Suprapubic skin (tissue), 4 donors: ENCODE measurements at regions not wholly inside any gene's neighbourhood (a gene's known extent, or its start where the extent isn't known, plus 50 kb on each side); places are given as distances from the start of the nearest gene placed in this dataset.

Experiments used
- CTCF ChIP-seq, 2 donors: fragments of 200-600 bp in 1 of 2; fragments of 450-650 bp in 1 of 2; sonication (generic) in 1 of 2; IDR thresholded peaks; one replicate each; pipeline ENCODE4 v1.5.1; 2016 to 2019; ENCODE audit warnings: antibody characterized with exemption in 2 of 2, mild to moderate bottlenecking in 1 of 2, moderate library complexity in 1 of 2
- POLR2A ChIP-seq, 2 donors: fragments of 450-650 bp; IDR thresholded peaks; one replicate each; pipeline ENCODE4 v1.6.1; 2017; ENCODE audit warnings: antibody characterized with exemption in 2 of 2, mild to moderate bottlenecking in 2 of 2, moderate library complexity in 2 of 2
- POLR2AphosphoS5 ChIP-seq, 3 donors: sonication (generic); formaldehyde crosslinking; IDR thresholded peaks; one replicate each; pipeline ENCODE4 v1.6.1; 2017; ENCODE audit warnings: antibody characterized with exemption in 3 of 3

DNA sequence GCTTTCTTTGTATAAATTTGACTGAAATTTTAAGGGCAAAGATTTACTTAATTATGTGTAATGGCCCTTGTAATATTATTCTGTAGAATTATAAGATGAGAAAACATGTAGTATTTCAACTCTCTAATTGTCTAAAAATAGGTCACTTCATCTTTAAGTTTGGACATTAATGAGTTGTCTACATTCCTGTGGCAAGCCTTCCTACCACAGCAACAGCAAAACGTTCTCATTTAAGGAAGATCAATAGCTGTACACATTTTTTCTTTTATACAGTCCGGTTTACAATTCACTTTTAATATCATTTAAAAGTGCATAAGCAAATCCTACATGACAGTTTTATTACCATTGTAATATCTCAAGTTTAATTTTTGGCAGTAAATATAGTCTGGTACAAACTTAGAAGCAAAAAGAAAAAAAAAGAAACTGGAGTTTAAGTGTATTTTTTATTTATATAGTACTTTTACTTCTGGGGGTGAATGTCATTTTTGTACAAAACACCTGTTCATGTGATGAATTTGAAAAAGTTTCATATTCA lies 501.8 kb downstream of the ZPLD1 start:
- TF ChIP-seq CTCF (IDR thresholded peaks at IDR 0.05) (no peak), POLR2A (IDR thresholded peaks at IDR 0.05) (no peak), POLR2AphosphoS5 (IDR thresholded peaks at IDR 0.05) (no peak)
